ENCODE measurements at regions not wholly inside any gene's neighbourhood (a gene's known extent, or its start where the extent isn't known, plus 50 kb on each side); places are given as distances from the start of the nearest gene placed in this dataset.

DNA sequence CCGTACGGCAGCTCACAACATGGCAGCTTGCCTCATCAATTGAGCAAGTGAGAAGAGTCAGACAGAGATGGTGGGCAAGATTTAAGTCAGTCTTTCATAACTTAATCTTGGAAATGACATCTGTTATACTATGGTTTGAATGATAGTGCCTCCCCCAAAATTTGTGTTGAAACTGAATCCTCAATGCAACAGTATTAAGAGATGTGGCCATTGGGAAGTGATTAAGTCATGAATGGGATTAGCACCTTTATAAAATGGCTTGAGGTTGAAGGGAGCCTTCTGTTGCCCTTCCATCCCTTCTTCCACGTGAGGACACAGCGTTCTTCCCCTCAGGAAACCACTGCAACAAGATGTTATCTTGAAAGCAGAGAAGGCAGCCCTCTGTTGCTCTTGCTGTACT lies 124.2 kb downstream of the C12orf75 start:
- TF ChIP-seq, protein P1, sequence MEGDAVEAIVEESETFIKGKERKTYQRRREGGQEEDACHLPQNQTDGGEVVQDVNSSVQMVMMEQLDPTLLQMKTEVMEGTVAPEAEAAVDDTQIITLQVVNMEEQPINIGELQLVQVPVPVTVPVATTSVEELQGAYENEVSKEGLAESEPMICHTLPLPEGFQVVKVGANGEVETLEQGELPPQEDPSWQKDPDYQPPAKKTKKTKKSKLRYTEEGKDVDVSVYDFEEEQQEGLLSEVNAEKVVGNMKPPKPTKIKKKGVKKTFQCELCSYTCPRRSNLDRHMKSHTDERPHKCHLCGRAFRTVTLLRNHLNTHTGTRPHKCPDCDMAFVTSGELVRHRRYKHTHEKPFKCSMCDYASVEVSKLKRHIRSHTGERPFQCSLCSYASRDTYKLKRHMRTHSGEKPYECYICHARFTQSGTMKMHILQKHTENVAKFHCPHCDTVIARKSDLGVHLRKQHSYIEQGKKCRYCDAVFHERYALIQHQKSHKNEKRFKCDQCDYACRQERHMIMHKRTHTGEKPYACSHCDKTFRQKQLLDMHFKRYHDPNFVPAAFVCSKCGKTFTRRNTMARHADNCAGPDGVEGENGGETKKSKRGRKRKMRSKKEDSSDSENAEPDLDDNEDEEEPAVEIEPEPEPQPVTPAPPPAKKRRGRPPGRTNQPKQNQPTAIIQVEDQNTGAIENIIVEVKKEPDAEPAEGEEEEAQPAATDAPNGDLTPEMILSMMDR (IDR thresholded peaks at IDR 0.05; ENCODE audit: borderline replicate concordance, insufficient read depth, low read depth, low read length), result no peak
- H3K4me3 ChIP-seq (ENCODE audit: low read depth, low read length), result no peak overlapping the region

DNA sequence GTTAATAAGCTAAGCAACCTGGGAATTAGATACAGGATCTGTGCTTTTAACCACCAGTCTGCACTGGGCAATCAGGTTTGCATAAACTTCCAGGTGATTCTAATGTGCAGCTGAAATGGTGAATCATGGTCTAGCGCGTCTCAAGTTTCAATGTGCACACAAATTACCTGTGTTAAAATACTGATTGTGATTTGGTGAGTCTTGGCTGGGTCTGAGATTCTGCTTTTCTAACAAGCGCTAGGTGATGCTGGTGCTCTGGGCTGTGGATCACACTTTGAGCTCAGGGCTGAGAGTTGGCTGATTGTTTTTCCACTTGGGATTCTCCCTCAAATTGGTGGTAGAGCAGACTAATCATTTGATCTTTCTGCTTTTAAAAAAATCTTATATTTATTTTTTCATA lies 124.8 kb downstream of the C12orf75 start:
- TF ChIP-seq, protein P1 (IDR thresholded peaks at IDR 0.05; ENCODE audit: borderline replicate concordance, insufficient read depth, low read depth, low read length), result no peak
- no peak overlapping the region for H3K4me3 ChIP-seq (ENCODE audit: low read depth, low read length)

DNA sequence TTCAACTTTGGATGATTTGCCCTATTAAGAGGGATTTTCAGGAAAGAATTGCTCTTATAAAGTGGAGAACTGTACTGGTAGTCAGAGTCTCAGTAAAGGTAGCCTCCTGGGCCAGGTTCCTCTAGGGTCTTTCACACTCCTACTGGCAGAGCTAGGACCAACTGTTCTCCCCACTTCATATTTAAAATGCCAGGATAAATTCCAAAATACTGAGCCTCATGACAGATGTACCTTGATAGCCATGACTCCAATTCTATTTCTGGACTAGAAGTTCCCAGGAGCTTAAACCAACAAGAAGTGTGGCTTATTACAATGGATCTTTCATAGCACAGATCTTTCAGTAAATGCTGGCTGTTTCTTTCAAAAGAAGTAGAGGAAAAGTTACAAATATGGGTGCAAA lies 126.5 kb downstream of the C12orf75 start:
- TF ChIP-seq, protein P1 (IDR thresholded peaks at IDR 0.05; ENCODE audit: borderline replicate concordance, insufficient read depth, low read depth, low read length), result no peak
- no peak overlapping the region for H3K4me3 ChIP-seq (ENCODE audit: low read depth, low read length)

DNA sequence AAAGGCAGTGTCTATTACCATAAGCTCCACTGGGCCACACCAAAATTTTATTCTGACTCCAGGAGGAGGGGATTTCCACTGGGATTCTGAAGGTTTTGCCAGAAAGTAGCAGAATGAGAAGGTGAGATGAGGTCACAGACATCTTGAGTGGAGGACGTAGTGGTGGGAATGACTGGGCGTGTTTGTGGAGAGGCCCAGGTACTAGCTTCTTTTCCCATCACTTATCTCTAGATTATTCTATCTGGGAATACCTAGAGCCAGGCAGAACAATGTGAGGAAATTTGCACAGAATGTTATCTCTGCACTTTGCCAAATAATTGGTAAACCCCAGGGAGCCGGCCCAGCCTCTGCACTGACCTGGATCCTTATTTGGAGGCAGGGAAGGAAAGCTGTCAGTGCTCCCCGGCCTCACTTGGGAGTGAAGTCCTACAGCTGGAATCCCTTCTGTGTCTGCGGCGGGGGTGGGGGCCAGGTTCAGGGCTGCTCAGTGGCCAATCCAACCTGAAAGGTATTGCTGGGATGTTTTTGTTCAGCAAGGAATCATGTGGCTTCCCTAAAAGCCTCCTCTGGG lies 129.4 kb downstream of the C12orf75 start:
- TF ChIP-seq, protein P1 (IDR thresholded peaks at IDR 0.05; ENCODE audit: borderline replicate concordance, insufficient read depth, low read depth, low read length), result no peak
- H3K4me3 ChIP-seq (ENCODE audit: low read depth, low read length), result no peak overlapping the region

DNA sequence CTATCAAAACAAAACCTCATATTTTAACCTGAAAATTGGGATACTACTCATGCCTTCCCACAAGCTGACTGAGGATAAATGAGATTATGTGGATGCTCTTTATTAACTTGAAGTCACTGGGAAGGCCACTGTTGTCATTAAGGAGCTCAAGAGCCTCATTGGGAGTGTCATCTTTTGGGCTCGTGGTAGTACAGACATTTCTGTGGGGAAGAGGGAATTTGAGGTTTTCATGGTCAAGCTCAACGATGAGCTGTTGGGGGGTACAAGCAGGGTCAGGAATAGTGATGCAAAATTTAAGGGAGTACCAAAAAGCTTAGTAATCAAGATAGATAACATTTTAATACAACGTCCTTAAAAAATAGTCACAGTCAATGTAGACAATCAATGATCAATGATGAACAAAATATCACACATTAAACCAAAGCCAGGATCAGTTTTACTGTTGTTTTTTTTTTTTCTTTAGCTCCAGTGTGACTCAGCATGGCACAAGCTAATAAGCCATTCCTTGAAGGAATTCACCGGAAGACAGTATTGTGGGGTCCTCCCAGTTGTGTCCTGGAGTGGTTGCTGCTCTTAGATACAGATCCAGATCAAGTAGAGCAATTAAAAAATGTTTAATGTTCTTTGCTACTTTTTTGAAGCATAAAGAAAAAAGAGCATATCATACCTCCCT lies 130.9 kb downstream of the C12orf75 start:
- no peak overlapping the region for H3K4me3 ChIP-seq (ENCODE audit: low read depth, low read length)
- TF ChIP-seq, protein P1 (IDR thresholded peaks at IDR 0.05; ENCODE audit: borderline replicate concordance, insufficient read depth, low read depth, low read length), result no peak

DNA sequence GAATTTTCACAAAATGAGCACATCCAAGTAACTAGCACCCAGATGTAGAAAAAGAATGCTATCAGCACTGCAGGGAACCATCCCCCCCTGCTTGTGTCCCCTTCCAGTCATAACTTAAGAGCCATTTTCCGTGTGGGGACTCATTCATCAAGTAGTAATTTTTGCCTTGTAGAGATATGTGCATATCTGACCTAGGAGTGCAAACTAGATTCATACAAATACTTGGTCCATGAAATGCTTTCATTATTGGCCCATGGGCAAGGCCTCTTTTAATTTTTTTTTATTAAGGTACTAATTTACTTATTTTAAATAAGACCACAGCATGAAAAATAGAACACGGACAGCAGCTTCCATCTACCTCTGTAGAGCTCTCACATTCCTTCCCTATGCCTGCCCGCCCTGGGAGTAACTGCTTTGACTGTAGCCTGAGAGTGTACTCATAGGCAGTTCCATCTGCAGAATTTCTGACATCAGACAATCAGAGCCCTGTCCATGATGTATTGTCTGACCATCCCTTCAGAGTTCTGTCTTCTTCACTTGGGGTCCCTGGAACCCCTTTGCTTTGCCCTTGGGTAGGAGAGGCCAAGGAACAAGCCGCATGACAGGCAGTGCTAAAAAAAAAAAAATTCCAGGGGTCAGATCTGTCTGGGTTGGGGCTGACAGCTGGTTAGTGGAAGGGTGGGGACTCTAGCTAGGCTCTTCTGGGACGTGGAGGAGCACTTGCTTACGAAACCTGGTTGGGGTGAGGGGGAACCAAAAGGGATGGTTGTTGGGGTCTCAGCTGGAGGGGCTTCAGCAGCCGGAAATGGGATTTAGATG lies 131.7 kb downstream of the C12orf75 start:
- H3K4me3 ChIP-seq (ENCODE audit: low read depth, low read length), result no peak overlapping the region
- TF ChIP-seq, protein P1 (IDR thresholded peaks at IDR 0.05; ENCODE audit: borderline replicate concordance, insufficient read depth, low read depth, low read length), result no peak
